ENCODE measurements at regions not wholly inside any gene's neighbourhood (a gene's known extent, or its start where the extent isn't known, plus 50 kb on each side); places are given as distances from the start of the nearest gene placed in this dataset.
A peak's percentile ranks its signal among the peaks of the same experiment; 100 is the strongest.

DNA sequence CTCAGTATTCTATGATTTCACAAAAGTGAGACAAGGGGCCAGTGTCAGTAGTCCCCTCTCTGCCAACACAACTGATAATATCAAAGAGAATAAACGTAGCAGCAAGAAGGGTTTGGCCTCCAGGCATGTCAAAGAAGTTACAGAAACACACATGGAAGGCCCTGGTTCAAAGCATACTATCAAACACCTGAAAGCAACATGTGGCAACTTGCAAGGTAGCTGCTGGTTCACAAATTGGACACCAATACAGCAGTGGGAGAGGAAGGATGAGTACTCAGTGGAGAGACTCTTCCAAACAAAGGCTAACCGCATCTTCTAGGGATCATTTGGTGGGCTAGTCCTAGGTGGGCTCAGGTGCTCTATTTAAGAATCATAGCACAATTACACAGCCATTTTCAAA, 74.9 kb upstream of the MAOA start:
- no peaks in the 10 kb centered on the region for H3K4me1 ChIP-seq (ENCODE audit: control insufficient read depth in 2 of 2, insufficient read depth in 2 of 2, low read length in 1 of 2)
- H3K36me3 ChIP-seq (ENCODE audit: control insufficient read depth in 2 of 2, insufficient read depth in 2 of 2, low read length in 1 of 2) = no peaks in the 10 kb centered on the region
- no peak overlapping the region for H3K4me3 ChIP-seq (ENCODE audit: low read depth in 1 of 2, low read length in 2 of 2)
- H3K9me3 ChIP-seq (ENCODE audit: control insufficient read depth in 2 of 2, insufficient read depth in 1 of 2, low read depth in 1 of 2, low read length in 1 of 2) = no peaks in the 10 kb centered on the region
- 50 to 67% methylated on average over 2 of the region's 2 CpGs for WGBS, 2 donors
- peak overlapping the region; percentile 60 to 77 for H3K27ac ChIP-seq (ENCODE audit: low read depth in 2 of 2, low read length in 1 of 2)
- no peaks in the 10 kb centered on the region for H3K27me3 ChIP-seq (ENCODE audit: control insufficient read depth in 1 of 2, insufficient read depth in 2 of 2, low read length in 2 of 2)

DNA sequence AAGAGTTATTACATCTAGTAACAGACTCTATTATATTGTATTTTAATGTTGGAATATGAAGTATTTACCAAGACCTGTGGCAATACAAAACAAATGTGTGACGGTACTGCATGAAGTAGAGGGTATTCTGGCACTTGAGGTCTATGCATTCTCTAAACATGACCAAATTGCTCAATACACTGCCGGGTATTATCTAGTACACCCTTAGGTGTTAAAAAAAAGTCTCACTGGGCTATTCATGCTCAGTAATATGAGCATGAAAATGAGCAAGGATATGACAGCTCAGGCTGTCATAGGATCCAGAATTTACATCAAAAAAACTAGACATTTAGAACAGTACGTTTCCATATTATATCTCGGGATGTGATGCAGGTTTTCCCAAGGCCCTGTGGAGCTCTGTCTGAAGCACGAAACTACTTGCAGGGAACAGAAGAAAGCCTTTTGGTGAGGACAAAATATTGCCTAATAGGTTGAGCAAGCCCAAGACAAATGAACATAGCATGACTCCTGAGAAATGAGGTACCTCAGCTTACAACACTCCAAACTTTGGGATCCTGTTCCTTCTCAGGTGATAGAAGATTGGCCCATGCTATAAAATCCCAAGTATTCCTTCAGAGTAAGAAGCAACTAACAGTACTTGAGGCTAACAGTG, 74.1 kb upstream of the MAOA start:
- no peak overlapping the region for H3K4me3 ChIP-seq (ENCODE audit: low read depth in 1 of 2, low read length in 2 of 2)
- no peaks in the 10 kb centered on the region for H3K36me3 ChIP-seq (ENCODE audit: control insufficient read depth in 2 of 2, insufficient read depth in 2 of 2, low read length in 1 of 2)
- H3K27ac ChIP-seq (ENCODE audit: low read depth in 2 of 2, low read length in 1 of 2) = peak overlapping the region in 1 of 2 donors; percentile 40
- H3K27me3 ChIP-seq (ENCODE audit: control insufficient read depth in 1 of 2, insufficient read depth in 2 of 2, low read length in 2 of 2) = no peaks in the 10 kb centered on the region
- H3K9me3 ChIP-seq (ENCODE audit: control insufficient read depth in 2 of 2, insufficient read depth in 1 of 2, low read depth in 1 of 2, low read length in 1 of 2) = no peaks in the 10 kb centered on the region
- no peaks in the 10 kb centered on the region for H3K4me1 ChIP-seq (ENCODE audit: control insufficient read depth in 2 of 2, insufficient read depth in 2 of 2, low read length in 1 of 2)
- 61 to 64% methylated on average over 5 of the region's 5 CpGs for WGBS, 2 donors

DNA sequence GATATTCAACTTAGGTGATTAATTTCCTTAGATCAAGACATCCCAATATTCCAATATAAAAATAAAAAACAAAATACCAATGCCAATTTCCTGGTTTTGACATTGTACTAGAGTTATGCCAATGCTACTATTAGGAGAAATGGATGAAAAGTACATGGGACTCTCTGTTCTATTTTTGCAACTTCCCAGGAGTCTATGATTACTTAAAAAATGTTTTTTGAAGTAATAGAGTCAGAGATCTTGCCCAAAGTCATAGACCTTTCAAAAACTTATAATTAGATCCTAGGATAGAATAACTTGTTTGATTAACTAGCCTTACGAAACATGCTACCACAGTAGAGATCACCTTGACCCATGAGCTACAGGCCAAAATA, 73.6 kb upstream of the MAOA start:
- H3K9me3 ChIP-seq (ENCODE audit: control insufficient read depth in 2 of 2, insufficient read depth in 1 of 2, low read depth in 1 of 2, low read length in 1 of 2) = no peaks in the 10 kb centered on the region
- no peaks in the 10 kb centered on the region for H3K4me1 ChIP-seq (ENCODE audit: control insufficient read depth in 2 of 2, insufficient read depth in 2 of 2, low read length in 1 of 2)
- H3K4me3 ChIP-seq (ENCODE audit: low read depth in 1 of 2, low read length in 2 of 2) = no peak overlapping the region
- no peaks in the 10 kb centered on the region for H3K27me3 ChIP-seq (ENCODE audit: control insufficient read depth in 1 of 2, insufficient read depth in 2 of 2, low read length in 2 of 2)
- WGBS, 2 donors = 94 to 96% methylated on average over 1 of the region's 1 CpG
- H3K27ac ChIP-seq (ENCODE audit: low read depth in 2 of 2, low read length in 1 of 2) = peak overlapping the region in 1 of 2 donors; percentile 39
- H3K36me3 ChIP-seq (ENCODE audit: control insufficient read depth in 2 of 2, insufficient read depth in 2 of 2, low read length in 1 of 2) = no peaks in the 10 kb centered on the region

DNA sequence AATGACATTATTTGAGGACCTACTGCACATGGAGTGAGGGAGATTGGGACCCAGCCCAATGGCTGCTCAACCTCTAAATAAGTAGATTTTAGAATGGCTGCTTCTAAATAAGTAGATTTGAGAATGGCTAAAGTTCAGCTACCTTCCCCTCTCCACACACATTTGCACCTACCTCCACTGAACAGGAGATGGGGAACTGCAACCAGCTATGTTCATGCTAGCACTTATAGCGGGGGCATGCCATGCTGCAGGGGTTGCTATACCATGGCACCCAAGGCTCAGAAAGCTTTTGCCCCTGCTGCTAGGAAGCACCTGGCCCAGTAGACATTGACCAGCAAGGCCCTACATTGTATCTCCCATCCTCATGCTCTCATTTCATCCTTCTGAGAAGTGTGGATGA, 70.2 kb upstream of the MAOA start:
- no peak overlapping the region for H3K4me3 ChIP-seq (ENCODE audit: low read depth in 1 of 2, low read length in 2 of 2)
- WGBS, 2 donors = 97 to 100% methylated on average over 1 of the region's 1 CpG
- no peaks in the 10 kb centered on the region for H3K36me3 ChIP-seq (ENCODE audit: control insufficient read depth in 2 of 2, insufficient read depth in 2 of 2, low read length in 1 of 2)
- no peaks in the 10 kb centered on the region for H3K27me3 ChIP-seq (ENCODE audit: control insufficient read depth in 1 of 2, insufficient read depth in 2 of 2, low read length in 2 of 2)
- H3K4me1 ChIP-seq (ENCODE audit: control insufficient read depth in 2 of 2, insufficient read depth in 2 of 2, low read length in 1 of 2) = no peaks in the 10 kb centered on the region
- no peak overlapping the region for H3K27ac ChIP-seq (ENCODE audit: low read depth in 2 of 2, low read length in 1 of 2)
- H3K9me3 ChIP-seq (ENCODE audit: control insufficient read depth in 2 of 2, insufficient read depth in 1 of 2, low read depth in 1 of 2, low read length in 1 of 2) = no peaks in the 10 kb centered on the region

DNA sequence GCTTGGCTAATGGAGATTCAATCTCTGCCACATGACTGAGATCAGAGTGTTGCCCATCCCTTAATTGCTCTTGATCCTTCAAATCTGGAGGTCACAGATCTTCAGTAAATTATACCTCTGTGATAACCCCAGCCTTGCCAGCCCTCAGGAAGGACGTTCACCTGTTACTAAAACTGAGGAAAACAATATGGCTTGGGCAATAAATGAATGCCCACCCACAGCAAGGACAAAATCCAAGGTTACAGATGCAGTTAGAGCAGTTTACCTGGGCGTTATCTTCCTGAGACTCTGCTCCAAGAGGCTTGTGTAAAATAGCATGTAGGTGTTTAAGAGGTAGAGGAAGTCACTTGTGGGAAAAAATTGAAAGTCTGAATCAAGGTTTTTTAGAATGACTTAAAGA, 69.3 kb upstream of the MAOA start:
- H3K4me1 ChIP-seq (ENCODE audit: control insufficient read depth in 2 of 2, insufficient read depth in 2 of 2, low read length in 1 of 2) = no peaks in the 10 kb centered on the region

DNA sequence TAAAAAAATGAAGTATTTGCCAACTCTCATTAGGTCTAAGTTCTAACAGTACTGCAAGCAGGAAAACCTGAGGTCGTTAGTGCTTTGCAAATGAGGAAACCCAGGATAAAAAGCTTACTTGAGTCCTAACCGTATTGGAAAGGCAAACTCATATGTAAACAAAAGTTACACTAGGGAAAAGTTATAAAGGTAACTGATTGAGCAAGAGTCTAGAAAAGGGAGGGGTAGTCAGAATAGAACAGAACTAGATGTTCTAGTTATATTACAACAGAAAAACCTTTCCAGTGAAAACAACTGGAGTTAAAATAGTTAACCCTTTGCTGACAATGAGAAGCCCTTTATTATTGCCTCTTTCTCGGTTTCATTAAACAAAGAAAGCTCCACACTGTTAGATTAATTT, 66.4 kb upstream of the MAOA start:
- H3K9me3 ChIP-seq (ENCODE audit: control insufficient read depth in 2 of 2, insufficient read depth in 1 of 2, low read depth in 1 of 2, low read length in 1 of 2) = no peaks in the 10 kb centered on the region
- no peaks in the 10 kb centered on the region for H3K27me3 ChIP-seq (ENCODE audit: control insufficient read depth in 1 of 2, insufficient read depth in 2 of 2, low read length in 2 of 2)
- WGBS, 2 donors = 7 to 21% methylated on average over 3 of the region's 3 CpGs
- H3K4me3 ChIP-seq (ENCODE audit: low read depth in 1 of 2, low read length in 2 of 2) = no peak overlapping the region
- no peaks in the 10 kb centered on the region for H3K4me1 ChIP-seq (ENCODE audit: control insufficient read depth in 2 of 2, insufficient read depth in 2 of 2, low read length in 1 of 2)
- no peaks in the 10 kb centered on the region for H3K36me3 ChIP-seq (ENCODE audit: control insufficient read depth in 2 of 2, insufficient read depth in 2 of 2, low read length in 1 of 2)
- H3K27ac ChIP-seq (ENCODE audit: low read depth in 2 of 2, low read length in 1 of 2) = peak overlapping the region in 1 of 2 donors; percentile 82

More for the DNA sequence above, 69.3 kb upstream of the MAOA start:
- Histone ChIP-seq H3K27me3 (ENCODE audit: control insufficient read depth in 1 of 2, insufficient read depth in 2 of 2, low read length in 2 of 2) (no peaks in the 10 kb centered on the region), H3K9me3 (ENCODE audit: control insufficient read depth in 2 of 2, insufficient read depth in 1 of 2, low read depth in 1 of 2, low read length in 1 of 2) (no peaks in the 10 kb centered on the region), H3K36me3 (ENCODE audit: control insufficient read depth in 2 of 2, insufficient read depth in 2 of 2, low read length in 1 of 2) (no peaks in the 10 kb centered on the region), H3K27ac (ENCODE audit: low read depth in 2 of 2, low read length in 1 of 2) (no peak overlapping the region), H3K4me3 (ENCODE audit: low read depth in 1 of 2, low read length in 2 of 2) (no peak overlapping the region)
- WGBS, 2 donors = 34 to 74% methylated on average over 2 of the region's 2 CpGs

DNA sequence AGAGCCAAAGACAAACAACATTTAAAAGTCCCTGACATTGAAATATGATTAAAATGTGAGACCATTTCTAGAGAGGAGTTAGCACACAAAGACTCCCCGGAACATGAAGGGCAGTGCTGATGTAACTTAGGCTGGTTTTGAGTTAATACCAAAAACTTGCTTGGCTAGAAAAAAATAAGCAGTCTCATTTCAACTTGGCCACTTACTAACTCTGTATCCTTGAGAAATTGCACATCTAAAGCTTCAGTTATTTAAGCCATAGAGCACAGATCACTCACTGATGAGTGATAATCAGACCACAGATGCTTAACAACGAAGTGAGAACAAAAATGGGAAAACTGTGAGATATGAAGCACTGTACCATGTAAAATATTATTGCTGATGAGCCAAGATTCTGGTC, 65.9 kb upstream of the MAOA start:
- H3K4me1 ChIP-seq (ENCODE audit: control insufficient read depth in 2 of 2, insufficient read depth in 2 of 2, low read length in 1 of 2) = no peaks in the 10 kb centered on the region
- 20 to 33% methylated on average over 2 of the region's 2 CpGs for WGBS, 2 donors
- peak overlapping the region; percentile 31 to 82 for H3K27ac ChIP-seq (ENCODE audit: low read depth in 2 of 2, low read length in 1 of 2)
- no peak overlapping the region for H3K4me3 ChIP-seq (ENCODE audit: low read depth in 1 of 2, low read length in 2 of 2)
- no peaks in the 10 kb centered on the region for H3K9me3 ChIP-seq (ENCODE audit: control insufficient read depth in 2 of 2, insufficient read depth in 1 of 2, low read depth in 1 of 2, low read length in 1 of 2)
- no peaks in the 10 kb centered on the region for H3K36me3 ChIP-seq (ENCODE audit: control insufficient read depth in 2 of 2, insufficient read depth in 2 of 2, low read length in 1 of 2)
- no peaks in the 10 kb centered on the region for H3K27me3 ChIP-seq (ENCODE audit: control insufficient read depth in 1 of 2, insufficient read depth in 2 of 2, low read length in 2 of 2)

DNA sequence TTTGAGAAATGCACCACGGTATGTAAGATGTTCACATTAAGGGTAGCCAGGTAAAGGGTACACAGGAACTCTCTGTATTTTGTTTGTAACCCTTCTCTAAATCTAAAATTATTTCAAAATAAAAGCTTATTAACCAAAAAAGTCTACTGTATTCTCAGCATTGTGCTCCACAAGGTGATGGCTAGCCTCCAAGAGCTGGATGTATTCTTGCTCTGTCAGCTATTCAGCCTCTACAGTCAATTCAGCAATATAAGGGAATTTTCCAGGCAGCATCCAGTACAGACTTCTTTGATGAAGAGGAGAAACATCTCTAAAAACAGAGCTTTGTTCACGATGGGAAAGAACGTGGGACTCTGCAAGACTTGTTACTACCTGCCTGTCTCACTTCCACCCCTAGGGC, 63.5 kb upstream of the MAOA start:
- H3K27ac ChIP-seq (ENCODE audit: low read depth in 2 of 2, low read length in 1 of 2) = peak overlapping the region in 1 of 2 donors; percentile 56

DNA sequence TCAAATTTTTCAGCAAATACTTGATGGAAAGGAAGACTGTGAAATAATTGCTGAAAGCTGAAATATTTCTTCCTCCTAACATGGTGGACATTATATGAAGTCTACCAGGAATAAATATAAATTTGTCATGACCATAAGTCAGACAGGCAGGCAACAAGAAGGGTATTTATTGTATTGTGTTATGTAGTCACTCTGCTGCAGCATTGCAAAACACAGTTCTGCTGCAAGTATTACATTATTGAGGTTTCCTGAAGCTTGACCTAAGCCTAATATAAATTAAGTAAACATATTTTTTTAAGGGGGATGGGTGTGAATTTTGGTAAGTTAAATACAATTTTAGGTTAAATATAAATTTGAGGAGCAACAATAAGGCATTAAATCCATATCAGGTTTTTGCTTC, 60.2 kb upstream of the MAOA start:
- Histone ChIP-seq H3K9me3 (ENCODE audit: control insufficient read depth in 2 of 2, insufficient read depth in 1 of 2, low read depth in 1 of 2, low read length in 1 of 2) (no peaks in the 10 kb centered on the region), H3K27ac (ENCODE audit: low read depth in 2 of 2, low read length in 1 of 2) (no peak overlapping the region), H3K4me3 (ENCODE audit: low read depth in 1 of 2, low read length in 2 of 2) (no peak overlapping the region), H3K36me3 (ENCODE audit: control insufficient read depth in 2 of 2, insufficient read depth in 2 of 2, low read length in 1 of 2) (no peaks in the 10 kb centered on the region), H3K27me3 (ENCODE audit: control insufficient read depth in 1 of 2, insufficient read depth in 2 of 2, low read length in 2 of 2) (peaks cover 0 to 3% of the 10 kb centered on the region in 2 donors), H3K4me1 (ENCODE audit: control insufficient read depth in 2 of 2, insufficient read depth in 2 of 2, low read length in 1 of 2) (no peaks in the 10 kb centered on the region)

More for the DNA sequence above, 63.5 kb upstream of the MAOA start:
- H3K9me3 ChIP-seq (ENCODE audit: control insufficient read depth in 2 of 2, insufficient read depth in 1 of 2, low read depth in 1 of 2, low read length in 1 of 2) = no peaks in the 10 kb centered on the region
- no peaks in the 10 kb centered on the region for H3K36me3 ChIP-seq (ENCODE audit: control insufficient read depth in 2 of 2, insufficient read depth in 2 of 2, low read length in 1 of 2)
- 24 to 52% methylated on average over 3 of the region's 3 CpGs for WGBS, 2 donors
- H3K4me3 ChIP-seq (ENCODE audit: low read depth in 1 of 2, low read length in 2 of 2) = no peak overlapping the region
- H3K27me3 ChIP-seq (ENCODE audit: control insufficient read depth in 1 of 2, insufficient read depth in 2 of 2, low read length in 2 of 2) = peaks cover 0 to 3% of the 10 kb centered on the region in 2 donors
- H3K4me1 ChIP-seq (ENCODE audit: control insufficient read depth in 2 of 2, insufficient read depth in 2 of 2, low read length in 1 of 2) = no peaks in the 10 kb centered on the region

DNA sequence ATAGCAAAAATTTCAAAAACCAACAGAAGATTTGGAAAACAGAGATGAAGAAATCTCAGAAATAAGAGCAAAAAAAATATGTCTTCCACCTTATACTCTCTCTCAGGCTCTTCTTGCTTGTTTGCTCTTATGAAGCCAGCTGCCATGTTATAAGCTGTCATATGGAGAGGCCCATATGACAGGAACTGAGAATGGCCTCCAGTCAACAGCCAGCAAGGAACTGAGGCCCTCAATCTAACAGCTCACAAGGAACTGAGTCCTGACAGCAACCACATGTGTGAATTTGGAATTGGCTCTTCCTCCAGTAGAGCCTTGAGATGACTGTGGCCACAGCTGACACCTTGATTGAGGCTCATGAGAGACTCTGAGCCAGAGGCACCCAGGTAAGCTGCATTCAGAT, 51.3 kb upstream of the MAOA start:
- Histone ChIP-seq H3K27ac (ENCODE audit: low read depth in 2 of 2, low read length in 1 of 2) (no peak overlapping the region), H3K9me3 (ENCODE audit: control insufficient read depth in 2 of 2, insufficient read depth in 1 of 2, low read depth in 1 of 2, low read length in 1 of 2) (no peaks in the 10 kb centered on the region), H3K4me3 (ENCODE audit: low read depth in 1 of 2, low read length in 2 of 2) (no peak overlapping the region), H3K4me1 (ENCODE audit: control insufficient read depth in 2 of 2, insufficient read depth in 2 of 2, low read length in 1 of 2) (no peaks in the 10 kb centered on the region), H3K36me3 (ENCODE audit: control insufficient read depth in 2 of 2, insufficient read depth in 2 of 2, low read length in 1 of 2) (no peaks in the 10 kb centered on the region), H3K27me3 (ENCODE audit: control insufficient read depth in 1 of 2, insufficient read depth in 2 of 2, low read length in 2 of 2) (no peaks in the 10 kb centered on the region)

All from esophagus (tissue), 2 donors.